ENCODE measurements at regions not wholly inside any gene's neighbourhood (a gene's known extent, or its start where the extent isn't known, plus 50 kb on each side); places are given as distances from the start of the nearest gene placed in this dataset.

DNA sequence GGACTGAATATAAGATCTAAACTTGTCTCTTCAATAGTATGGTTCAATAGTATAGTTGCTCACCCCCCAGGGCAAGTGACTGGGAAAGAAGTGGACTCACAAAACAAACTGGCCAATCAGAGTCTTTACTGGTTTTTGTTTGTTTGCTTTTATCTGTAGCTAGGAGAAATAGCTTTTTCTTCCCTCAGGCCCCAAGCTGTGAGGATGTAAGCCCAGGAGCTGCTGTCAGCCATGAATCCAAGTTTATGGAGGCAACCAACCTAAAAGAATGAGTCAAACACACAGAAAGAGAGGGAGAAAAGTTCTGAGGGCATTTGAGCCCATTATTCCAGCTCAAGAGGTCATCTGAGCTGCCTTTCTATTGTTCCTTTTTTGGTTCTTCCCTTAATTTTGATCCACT is 375.3 kb downstream of the BCAT1 start:
- Mint-ChIP-seq H3K27me3 (ENCODE audit: low read depth) (no peaks in the 10 kb centered on the region), H3K9me3 (peaks cover 11% of the 10 kb centered on the region), H3K36me3 (ENCODE audit: low read depth) (peaks cover 8% of the 10 kb centered on the region), H3K4me1 (peaks cover 30% of the 10 kb centered on the region), H3K4me3 (no peak overlapping the region), H3K27ac (ENCODE audit: unreplicated experiment) (no peak overlapping the region)
- DNase-seq (ENCODE audit: low read depth, low spot score) = no peak
- TF ChIP-seq, protein P1, sequence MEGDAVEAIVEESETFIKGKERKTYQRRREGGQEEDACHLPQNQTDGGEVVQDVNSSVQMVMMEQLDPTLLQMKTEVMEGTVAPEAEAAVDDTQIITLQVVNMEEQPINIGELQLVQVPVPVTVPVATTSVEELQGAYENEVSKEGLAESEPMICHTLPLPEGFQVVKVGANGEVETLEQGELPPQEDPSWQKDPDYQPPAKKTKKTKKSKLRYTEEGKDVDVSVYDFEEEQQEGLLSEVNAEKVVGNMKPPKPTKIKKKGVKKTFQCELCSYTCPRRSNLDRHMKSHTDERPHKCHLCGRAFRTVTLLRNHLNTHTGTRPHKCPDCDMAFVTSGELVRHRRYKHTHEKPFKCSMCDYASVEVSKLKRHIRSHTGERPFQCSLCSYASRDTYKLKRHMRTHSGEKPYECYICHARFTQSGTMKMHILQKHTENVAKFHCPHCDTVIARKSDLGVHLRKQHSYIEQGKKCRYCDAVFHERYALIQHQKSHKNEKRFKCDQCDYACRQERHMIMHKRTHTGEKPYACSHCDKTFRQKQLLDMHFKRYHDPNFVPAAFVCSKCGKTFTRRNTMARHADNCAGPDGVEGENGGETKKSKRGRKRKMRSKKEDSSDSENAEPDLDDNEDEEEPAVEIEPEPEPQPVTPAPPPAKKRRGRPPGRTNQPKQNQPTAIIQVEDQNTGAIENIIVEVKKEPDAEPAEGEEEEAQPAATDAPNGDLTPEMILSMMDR (conservative IDR thresholded peaks at IDR 0.05) = no peak

DNA sequence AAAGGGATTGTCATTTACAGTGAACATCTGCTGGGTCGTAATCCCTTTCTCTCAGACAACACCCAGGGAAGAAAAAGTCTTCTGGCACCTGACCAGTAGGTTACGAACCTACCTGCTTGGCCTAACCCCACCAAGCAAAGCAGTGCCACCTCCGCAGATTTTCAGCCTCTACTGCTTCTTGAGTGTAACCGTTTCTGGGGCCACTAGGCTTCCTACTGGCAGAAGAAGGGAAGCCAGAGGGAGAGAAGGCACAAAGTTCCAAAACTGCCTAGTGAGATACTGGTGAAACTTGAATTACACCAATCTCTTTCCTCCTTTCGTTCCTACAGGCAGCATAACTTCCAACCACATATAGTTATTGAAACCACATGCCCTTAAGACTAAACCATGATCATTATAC is 383.6 kb downstream of the BCAT1 start:
- no peaks in the 10 kb centered on the region for H3K9me3 Mint-ChIP-seq
- H3K27me3 Mint-ChIP-seq (ENCODE audit: low read depth) = no peaks in the 10 kb centered on the region
- TF ChIP-seq, protein P1 (conservative IDR thresholded peaks at IDR 0.05) = no peak
- peaks cover 22% of the 10 kb centered on the region for H3K4me1 Mint-ChIP-seq
- no peak overlapping the region for H3K27ac Mint-ChIP-seq (ENCODE audit: unreplicated experiment)
- H3K36me3 Mint-ChIP-seq (ENCODE audit: low read depth) = no peaks in the 10 kb centered on the region
- no peak for DNase-seq (ENCODE audit: low read depth, low spot score)
- peak overlapping the region; percentile 96 for H3K4me3 Mint-ChIP-seq

DNA sequence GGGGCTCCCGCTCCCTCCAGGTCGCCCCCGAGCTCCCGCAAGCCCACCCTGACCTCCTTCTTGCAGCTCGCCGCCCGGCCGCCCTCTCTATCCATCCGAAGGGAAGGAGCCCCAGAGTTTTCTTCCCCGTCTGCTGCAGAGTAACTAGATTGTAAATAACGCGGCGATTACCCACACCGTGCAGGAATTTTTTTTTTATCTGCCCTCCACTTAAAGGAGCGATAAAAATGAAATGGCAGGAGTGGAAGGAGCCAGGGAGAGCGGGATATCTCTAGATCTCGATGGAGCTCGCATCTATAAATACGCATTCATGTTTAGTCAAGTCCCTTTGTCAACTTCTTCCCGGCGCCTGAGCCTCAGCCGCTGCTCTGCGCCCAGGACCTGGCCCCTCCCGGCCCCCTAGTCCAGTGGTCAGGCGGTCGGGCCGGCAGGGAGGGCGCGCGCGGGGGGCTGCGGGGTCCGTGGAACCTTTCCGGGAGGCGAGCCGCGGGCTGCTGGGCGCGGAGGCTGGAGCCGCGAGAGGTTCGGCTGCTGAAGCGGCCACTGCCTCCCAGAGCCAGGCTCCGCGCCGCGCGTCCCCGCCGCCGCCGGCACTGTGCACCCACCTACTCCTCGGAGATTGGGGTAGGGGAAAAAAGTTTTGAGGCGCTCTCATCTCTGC is 386.0 kb downstream of the BCAT1 start:
- peaks cover 46% of the 10 kb centered on the region for H3K4me1 Mint-ChIP-seq
- H3K27ac Mint-ChIP-seq (ENCODE audit: unreplicated experiment) = peak overlapping the region; percentile 99
- DNase-seq (ENCODE audit: low read depth, low spot score) = peak; percentile 48
- no peaks in the 10 kb centered on the region for H3K36me3 Mint-ChIP-seq (ENCODE audit: low read depth)
- TF ChIP-seq, protein P1 (conservative IDR thresholded peaks at IDR 0.05) = no peak
- H3K27me3 Mint-ChIP-seq (ENCODE audit: low read depth) = no peaks in the 10 kb centered on the region
- no peaks in the 10 kb centered on the region for H3K9me3 Mint-ChIP-seq
- peak overlapping the region; percentile 96 for H3K4me3 Mint-ChIP-seq

DNA sequence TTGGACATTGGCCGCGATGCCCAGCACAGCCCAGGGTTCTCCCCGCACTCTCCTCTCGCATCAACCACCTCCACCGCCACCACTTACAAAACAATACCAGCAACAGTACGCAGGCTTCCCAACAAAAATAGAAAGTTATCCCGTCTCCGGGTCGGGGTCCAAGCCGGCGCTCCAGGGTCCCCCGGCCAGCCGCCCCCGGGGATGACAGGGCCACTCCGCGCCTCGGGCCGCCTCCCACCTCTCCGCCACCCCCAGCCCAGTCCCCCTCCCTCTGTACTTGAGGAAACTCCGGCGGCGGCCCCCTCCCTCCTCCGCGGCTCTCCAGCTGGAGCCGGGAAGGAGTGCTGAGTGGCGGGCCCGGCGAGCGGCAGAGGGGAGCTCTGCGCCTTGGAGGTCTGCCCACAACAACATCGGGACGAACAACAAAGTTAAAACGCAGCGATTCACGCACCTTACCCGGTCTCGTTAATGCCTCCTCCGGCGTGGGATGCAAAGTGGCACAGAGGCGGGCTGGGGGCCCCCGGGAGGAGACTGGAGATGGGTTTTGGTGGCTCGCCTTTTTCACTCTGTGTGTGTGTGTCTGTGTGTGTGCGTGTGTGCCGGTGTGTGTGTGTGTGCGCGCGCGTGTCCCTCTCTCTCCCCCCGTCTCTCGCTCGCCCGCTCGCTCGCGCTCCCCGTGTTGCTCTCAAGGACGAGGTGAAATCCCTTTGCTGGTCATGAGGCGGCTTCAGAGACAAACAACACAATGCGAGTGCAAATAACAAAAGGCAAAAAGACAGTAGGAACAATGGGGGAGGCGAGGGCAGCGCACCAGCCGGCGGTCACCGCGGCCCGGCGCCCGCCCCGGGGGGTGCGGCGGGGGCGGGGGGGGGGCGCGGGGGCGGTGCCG is 386.8 kb downstream of the BCAT1 start:
- H3K4me1 Mint-ChIP-seq = peaks cover 52% of the 10 kb centered on the region
- no peaks in the 10 kb centered on the region for H3K27me3 Mint-ChIP-seq (ENCODE audit: low read depth)
- no peaks in the 10 kb centered on the region for H3K36me3 Mint-ChIP-seq (ENCODE audit: low read depth)
- TF ChIP-seq, protein P1 (conservative IDR thresholded peaks at IDR 0.05) = peak; percentile 15
- H3K9me3 Mint-ChIP-seq = no peaks in the 10 kb centered on the region
- DNase-seq (ENCODE audit: low read depth, low spot score) = peak; percentile 68
- peak overlapping the region; percentile 97 for H3K27ac Mint-ChIP-seq (ENCODE audit: unreplicated experiment)
- H3K4me3 Mint-ChIP-seq = peak overlapping the region; percentile 93

DNA sequence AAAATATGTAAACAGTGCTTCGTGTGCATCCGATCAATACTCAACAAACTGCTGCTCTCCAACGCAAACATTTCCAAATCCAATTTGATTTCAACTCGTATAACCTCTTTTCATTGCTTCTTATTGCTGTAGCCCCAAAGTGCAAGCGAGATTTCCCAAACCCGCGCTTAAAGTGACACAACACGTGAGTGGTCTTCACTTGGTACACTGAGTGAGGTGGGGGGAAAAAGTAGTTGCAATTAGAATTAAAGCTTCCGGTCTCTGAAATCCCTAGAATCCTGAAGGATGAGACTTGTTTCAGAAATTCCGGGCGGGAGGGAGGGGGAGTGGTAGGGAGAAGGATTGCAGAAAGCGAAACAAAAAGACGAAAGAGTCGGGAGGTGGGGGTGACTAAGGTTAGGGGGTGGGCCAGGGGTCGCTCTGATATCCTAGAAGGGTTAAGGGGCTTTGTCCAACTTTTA is 387.5 kb downstream of the BCAT1 start:
- H3K4me3 Mint-ChIP-seq = peak overlapping the region; percentile 93
- TF ChIP-seq, protein P1 (conservative IDR thresholded peaks at IDR 0.05) = no peak
- peak overlapping the region; percentile 97 for H3K27ac Mint-ChIP-seq (ENCODE audit: unreplicated experiment)
- no peaks in the 10 kb centered on the region for H3K36me3 Mint-ChIP-seq (ENCODE audit: low read depth)
- peak; percentile 13 for DNase-seq (ENCODE audit: low read depth, low spot score)
- H3K9me3 Mint-ChIP-seq = no peaks in the 10 kb centered on the region
- H3K27me3 Mint-ChIP-seq (ENCODE audit: low read depth) = no peaks in the 10 kb centered on the region
- peaks cover 55% of the 10 kb centered on the region for H3K4me1 Mint-ChIP-seq
